Upper lobe of left lung (tissue), 4 donors: ENCODE measurements at regions not wholly inside any gene's neighbourhood (a gene's known extent, or its start where the extent isn't known, plus 50 kb on each side); places are given as distances from the start of the nearest gene placed in this dataset.

ENCODE experiments used
- POLR2A ChIP-seq, 4 donors: fragments of 450-650 bp; IDR thresholded peaks; one replicate each; pipeline ENCODE4 v1.5.1; 2016 to 2017; ENCODE audit warnings: antibody characterized with exemption in 4 of 4, mild to moderate bottlenecking in 2 of 4
- TF ChIP-seq, protein P1 (sequence below), 6 experiments: fragments of 450-650 bp in 4 of 6; fragments of 200-600 bp in 2 of 6; sonication (generic) in 2 of 6; IDR thresholded peaks; one replicate each; pipeline ENCODE4 v1.5.1; 2016 to 2019; ENCODE audit warnings: antibody characterized with exemption in 6 of 6

- TF ChIP-seq, protein P1, sequence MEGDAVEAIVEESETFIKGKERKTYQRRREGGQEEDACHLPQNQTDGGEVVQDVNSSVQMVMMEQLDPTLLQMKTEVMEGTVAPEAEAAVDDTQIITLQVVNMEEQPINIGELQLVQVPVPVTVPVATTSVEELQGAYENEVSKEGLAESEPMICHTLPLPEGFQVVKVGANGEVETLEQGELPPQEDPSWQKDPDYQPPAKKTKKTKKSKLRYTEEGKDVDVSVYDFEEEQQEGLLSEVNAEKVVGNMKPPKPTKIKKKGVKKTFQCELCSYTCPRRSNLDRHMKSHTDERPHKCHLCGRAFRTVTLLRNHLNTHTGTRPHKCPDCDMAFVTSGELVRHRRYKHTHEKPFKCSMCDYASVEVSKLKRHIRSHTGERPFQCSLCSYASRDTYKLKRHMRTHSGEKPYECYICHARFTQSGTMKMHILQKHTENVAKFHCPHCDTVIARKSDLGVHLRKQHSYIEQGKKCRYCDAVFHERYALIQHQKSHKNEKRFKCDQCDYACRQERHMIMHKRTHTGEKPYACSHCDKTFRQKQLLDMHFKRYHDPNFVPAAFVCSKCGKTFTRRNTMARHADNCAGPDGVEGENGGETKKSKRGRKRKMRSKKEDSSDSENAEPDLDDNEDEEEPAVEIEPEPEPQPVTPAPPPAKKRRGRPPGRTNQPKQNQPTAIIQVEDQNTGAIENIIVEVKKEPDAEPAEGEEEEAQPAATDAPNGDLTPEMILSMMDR (IDR thresholded peaks at IDR 0.05) = no peak
- TF ChIP-seq POLR2A (IDR thresholded peaks at IDR 0.05) = no peak
Measured at GRCh38 chr12:124217508-124218242, 77.2 kb upstream of the RFLNA start.
